ENCODE measurements at regions not wholly inside any gene's neighbourhood (a gene's known extent, or its start where the extent isn't known, plus 50 kb on each side); places are given as distances from the start of the nearest gene placed in this dataset.

- no peaks in the 10 kb centered on the region for H3K27me3 ChIP-seq (replicated peaks; ENCODE audit: control insufficient read depth, insufficient read depth, low read length)
- TF ChIP-seq CTCF (IDR thresholded peaks at IDR 0.05; ENCODE audit: insufficient read depth, low read length, poor library complexity, severe bottlenecking): no peak
- H3K4me3 ChIP-seq (replicated peaks; ENCODE audit: low read depth, low read length): no peak overlapping the region
- DNase-seq (ENCODE audit: extremely low read depth, insufficient read length): no peak
- no peaks in the 10 kb centered on the region for H3K36me3 ChIP-seq (ENCODE audit: control insufficient read depth, insufficient read depth, low read length)
These were observed 75.0 kb upstream of the DHX15 start for GRCh38 chr4:24659241-24659961.

GRCh38 chr4:24662056-24662455 lies 77.7 kb upstream of the DHX15 start:
- DNase-seq (ENCODE audit: extremely low read depth, insufficient read length): no peak
- Histone ChIP-seq H3K27me3 (replicated peaks; ENCODE audit: control insufficient read depth, insufficient read depth, low read length) (no peaks in the 10 kb centered on the region; the same call in 1 of the 2 replicates), H3K36me3 (ENCODE audit: control insufficient read depth, insufficient read depth, low read length) (no peaks in the 10 kb centered on the region), H3K4me3 (replicated peaks; ENCODE audit: low read depth, low read length) (no peak overlapping the region)
- TF ChIP-seq CTCF (IDR thresholded peaks at IDR 0.05; ENCODE audit: insufficient read depth, low read length, poor library complexity, severe bottlenecking): no peak

DNA sequence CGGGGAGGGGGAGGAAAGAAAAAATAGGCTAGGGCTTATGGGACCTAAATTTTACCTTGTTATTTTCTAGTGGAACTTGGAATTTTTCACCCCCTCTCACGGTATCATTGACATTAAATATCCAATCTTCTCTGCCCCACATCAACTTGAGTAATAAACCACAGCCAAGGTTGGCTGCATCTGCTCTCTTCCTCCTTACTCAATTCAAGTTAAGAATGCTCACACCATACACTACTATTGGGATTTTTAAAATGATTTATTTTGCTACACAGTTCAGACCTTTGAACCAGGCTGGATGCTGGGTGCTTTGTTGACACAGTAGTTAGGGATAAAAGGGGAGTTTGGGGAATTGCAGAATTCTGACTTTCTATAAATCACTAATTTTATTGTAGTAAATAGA lies 78.2 kb upstream of the DHX15 start:
- no peak for TF ChIP-seq CTCF (IDR thresholded peaks at IDR 0.05; ENCODE audit: insufficient read depth, low read length, poor library complexity, severe bottlenecking)
- H3K27me3 ChIP-seq (replicated peaks; ENCODE audit: control insufficient read depth, insufficient read depth, low read length): no peaks in the 10 kb centered on the region; the same call in 1 of the 2 replicates
- no peaks in the 10 kb centered on the region for H3K36me3 ChIP-seq (ENCODE audit: control insufficient read depth, insufficient read depth, low read length)
- H3K4me3 ChIP-seq (replicated peaks; ENCODE audit: low read depth, low read length): no peak overlapping the region
- no peak for DNase-seq (ENCODE audit: extremely low read depth, insufficient read length)

GRCh38 chr4:24664956-24665355 lies 80.6 kb upstream of the DHX15 start:
- TF ChIP-seq CTCF (IDR thresholded peaks at IDR 0.05; ENCODE audit: insufficient read depth, low read length, poor library complexity, severe bottlenecking): no peak
- H3K36me3 ChIP-seq (ENCODE audit: control insufficient read depth, insufficient read depth, low read length): no peaks in the 10 kb centered on the region
- H3K27me3 ChIP-seq (replicated peaks; ENCODE audit: control insufficient read depth, insufficient read depth, low read length): no peaks in the 10 kb centered on the region; the same call in 1 of the 2 replicates
- H3K4me3 ChIP-seq (replicated peaks; ENCODE audit: low read depth, low read length): no peak overlapping the region
- no peak for DNase-seq (ENCODE audit: extremely low read depth, insufficient read length)

GRCh38 chr4:24666316-24666715 lies 82.0 kb upstream of the DHX15 start:
- no peaks in the 10 kb centered on the region for H3K36me3 ChIP-seq (ENCODE audit: control insufficient read depth, insufficient read depth, low read length)
- no peak for DNase-seq (ENCODE audit: extremely low read depth, insufficient read length)
- no peaks in the 10 kb centered on the region; the same call in 1 of the 2 replicates for H3K27me3 ChIP-seq (replicated peaks; ENCODE audit: control insufficient read depth, insufficient read depth, low read length)
- H3K4me3 ChIP-seq (replicated peaks; ENCODE audit: low read depth, low read length): no peak overlapping the region
- TF ChIP-seq CTCF (IDR thresholded peaks at IDR 0.05; ENCODE audit: insufficient read depth, low read length, poor library complexity, severe bottlenecking): no peak
